Prostate gland (tissue), 2 donors: ENCODE measurements at regions not wholly inside any gene's neighbourhood (a gene's known extent, or its start where the extent isn't known, plus 50 kb on each side); places are given as distances from the start of the nearest gene placed in this dataset.

Source experiments
- DNase-seq: peaks from one replicate; pipeline ENCODE4 v3.0.0-alpha.2; 2019; ENCODE audit warnings: low spot score
- H3K27ac ChIP-seq, 2 donors: fragments of 200-600 bp; sonication (generic); 2 replicates each; pipeline ENCODE4 v1.5.1; 2017 to 2019
- H3K27me3 ChIP-seq: fragments of 200-600 bp; sonication (generic); replicated peaks from 2 replicates; pipeline ENCODE4 v1.5.1; 2019; ENCODE audit not compliant: insufficient read depth
- H3K36me3 ChIP-seq, 2 donors: fragments of 200-600 bp; sonication (generic); 1 replicate in 1 of 2; 2 replicates in 1 of 2; pipeline versions ENCODE4 v1.5.1 to v1.8.1; 2017 to 2019
- H3K4me1 ChIP-seq: fragments of 200-600 bp; sonication (generic); replicated peaks from 2 replicates; pipeline ENCODE4 v1.5.1; 2019
- H3K4me3 ChIP-seq, 2 donors: fragments of 200-600 bp; sonication (generic); 2 replicates each; pipeline ENCODE4 v1.5.1; 2017 to 2019
- H3K9me3 ChIP-seq: fragments of 200-600 bp; sonication (generic); 2 replicates; pipeline ENCODE4 v1.5.1; 2017
- POLR2A ChIP-seq: fragments of 450-650 bp; IDR thresholded peaks from one replicate; pipeline ENCODE4 v1.6.1; 2016; ENCODE audit warnings: antibody characterized with exemption, mild to moderate bottlenecking
- POLR2AphosphoS5 ChIP-seq: sonication (generic); formaldehyde crosslinking; IDR thresholded peaks from one replicate; pipeline ENCODE4 v1.6.1; 2017; ENCODE audit warnings: antibody characterized with exemption
- WGBS: methylation state at CpG from one replicate; pipeline ENCODE4 v1.1.5; 2018; 5-methylcytosine and 5-hydroxymethylcytosine counted together
- intact Hi-C: fragments of 100-400 bp; cut with DNase I; formaldehyde crosslinking; loops from one replicate; pipeline ENCODE4 v1.14.2; 2022
- TF ChIP-seq, protein P1 (sequence below), 4 experiments: fragments of 200-600 bp in 2 of 4; fragments of 450-650 bp in 2 of 4; sonication (generic) in 2 of 4; IDR thresholded peaks; 1 replicate in 3 of 4; 2 replicates in 1 of 4; pipeline ENCODE4 v1.5.1; 2016 to 2019; ENCODE audit warnings: antibody characterized with exemption in 4 of 4, mild to moderate bottlenecking in 2 of 4, moderate library complexity in 2 of 4

DNA sequence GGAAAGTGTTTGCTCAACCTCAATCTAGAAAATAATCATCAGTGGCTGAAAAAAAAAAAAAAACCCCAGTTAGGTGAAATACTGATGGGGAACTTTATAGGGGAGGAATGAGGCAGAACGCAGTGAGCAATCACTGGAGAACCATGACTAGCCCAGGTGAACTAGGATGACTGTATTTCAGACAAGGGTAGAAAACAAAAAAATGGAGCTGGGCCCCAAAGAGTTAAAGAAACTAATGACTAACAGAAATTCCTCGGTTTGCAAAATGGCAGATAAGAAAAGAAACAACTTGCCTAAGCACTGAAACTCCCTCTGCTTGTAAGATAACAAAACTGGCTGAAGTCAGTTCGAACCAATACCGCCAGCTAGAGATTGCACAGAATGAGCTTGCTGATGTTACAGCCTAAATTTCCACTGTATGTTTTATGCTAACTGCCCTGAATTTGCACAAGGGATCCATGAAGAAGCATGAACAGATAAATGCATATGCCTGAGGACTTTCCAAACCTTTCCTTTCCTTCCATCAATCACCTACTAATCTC, 245.9 kb downstream of the METTL4 start:
- H3K27ac ChIP-seq: no peak overlapping the region
- DNase-seq: no peak
- no peaks in the 10 kb centered on the region for H3K36me3 ChIP-seq
- no peak overlapping the region for H3K4me3 ChIP-seq
- H3K9me3 ChIP-seq: no peaks in the 10 kb centered on the region
- 59% methylated on average over 4 of the region's 4 CpGs for WGBS
- H3K4me1 ChIP-seq: no peaks in the 10 kb centered on the region
- intact Hi-C loops: no loop called here
- TF ChIP-seq POLR2AphosphoS5: no peak
- TF ChIP-seq, protein P1, sequence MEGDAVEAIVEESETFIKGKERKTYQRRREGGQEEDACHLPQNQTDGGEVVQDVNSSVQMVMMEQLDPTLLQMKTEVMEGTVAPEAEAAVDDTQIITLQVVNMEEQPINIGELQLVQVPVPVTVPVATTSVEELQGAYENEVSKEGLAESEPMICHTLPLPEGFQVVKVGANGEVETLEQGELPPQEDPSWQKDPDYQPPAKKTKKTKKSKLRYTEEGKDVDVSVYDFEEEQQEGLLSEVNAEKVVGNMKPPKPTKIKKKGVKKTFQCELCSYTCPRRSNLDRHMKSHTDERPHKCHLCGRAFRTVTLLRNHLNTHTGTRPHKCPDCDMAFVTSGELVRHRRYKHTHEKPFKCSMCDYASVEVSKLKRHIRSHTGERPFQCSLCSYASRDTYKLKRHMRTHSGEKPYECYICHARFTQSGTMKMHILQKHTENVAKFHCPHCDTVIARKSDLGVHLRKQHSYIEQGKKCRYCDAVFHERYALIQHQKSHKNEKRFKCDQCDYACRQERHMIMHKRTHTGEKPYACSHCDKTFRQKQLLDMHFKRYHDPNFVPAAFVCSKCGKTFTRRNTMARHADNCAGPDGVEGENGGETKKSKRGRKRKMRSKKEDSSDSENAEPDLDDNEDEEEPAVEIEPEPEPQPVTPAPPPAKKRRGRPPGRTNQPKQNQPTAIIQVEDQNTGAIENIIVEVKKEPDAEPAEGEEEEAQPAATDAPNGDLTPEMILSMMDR (IDR thresholded peaks at IDR 0.05): no peak
- TF ChIP-seq POLR2A: no peak
- no peaks in the 10 kb centered on the region for H3K27me3 ChIP-seq

DNA sequence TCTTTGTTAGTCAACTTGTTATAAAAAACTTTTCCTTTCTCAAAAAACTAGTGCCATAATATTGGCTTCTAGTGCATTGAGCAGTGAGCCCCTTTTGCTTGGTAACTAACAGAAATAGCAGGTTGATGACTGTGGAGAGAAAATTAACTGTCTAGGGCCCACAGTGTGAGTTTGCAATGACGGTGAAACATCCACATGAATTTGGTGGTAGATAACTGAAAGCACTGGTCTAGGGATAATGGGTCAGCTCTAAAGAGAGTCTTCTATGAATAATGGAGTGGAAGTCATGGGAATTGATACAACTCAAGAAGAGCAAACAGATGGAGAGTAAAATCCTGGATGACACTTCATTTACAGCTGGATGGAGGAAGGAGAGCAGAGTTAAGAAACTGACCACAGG, 245.4 kb downstream of the METTL4 start:
- intact Hi-C loops: no loop called here
- WGBS: 90% methylated on average over 1 of the region's 1 CpG
- Histone ChIP-seq H3K9me3 (no peaks in the 10 kb centered on the region), H3K27ac (no peak overlapping the region), H3K27me3 (no peaks in the 10 kb centered on the region), H3K4me3 (no peak overlapping the region), H3K4me1 (no peaks in the 10 kb centered on the region), H3K36me3 (no peaks in the 10 kb centered on the region)
- no peak for DNase-seq
- TF ChIP-seq POLR2AphosphoS5: no peak
- TF ChIP-seq POLR2A: no peak
- TF ChIP-seq, protein P1 (IDR thresholded peaks at IDR 0.05): no peak

DNA sequence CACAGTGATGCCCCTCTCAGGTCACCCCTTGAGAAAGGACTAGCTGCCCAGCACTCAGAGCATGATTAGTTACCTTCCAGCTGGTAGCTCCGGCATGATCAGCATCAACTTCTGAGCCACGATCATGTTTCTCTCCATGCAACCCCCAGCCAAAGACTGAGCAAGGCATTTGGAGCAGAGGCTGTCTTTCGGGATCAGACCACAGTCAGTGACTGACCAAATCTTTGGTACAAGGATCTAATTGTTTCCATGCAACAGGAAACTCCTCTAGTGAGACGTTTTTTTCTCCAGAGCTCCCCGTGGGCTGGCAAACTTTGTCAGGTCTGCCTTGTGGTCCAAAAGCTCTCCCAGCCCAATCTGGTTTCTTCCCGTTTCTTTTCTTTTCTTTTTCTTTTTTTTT, 244.3 kb downstream of the METTL4 start:
- Histone ChIP-seq H3K27me3 (no peaks in the 10 kb centered on the region), H3K9me3 (no peaks in the 10 kb centered on the region), H3K4me3 (no peak overlapping the region), H3K36me3 (no peaks in the 10 kb centered on the region), H3K4me1 (no peaks in the 10 kb centered on the region), H3K27ac (no peak overlapping the region)
- TF ChIP-seq POLR2AphosphoS5 (no peak), POLR2A (no peak)
- TF ChIP-seq, protein P1 (IDR thresholded peaks at IDR 0.05): no peak
- intact Hi-C loops: no loop called here
- 50% methylated on average over 6 of the region's 6 CpGs for WGBS
- DNase-seq: no peak

DNA sequence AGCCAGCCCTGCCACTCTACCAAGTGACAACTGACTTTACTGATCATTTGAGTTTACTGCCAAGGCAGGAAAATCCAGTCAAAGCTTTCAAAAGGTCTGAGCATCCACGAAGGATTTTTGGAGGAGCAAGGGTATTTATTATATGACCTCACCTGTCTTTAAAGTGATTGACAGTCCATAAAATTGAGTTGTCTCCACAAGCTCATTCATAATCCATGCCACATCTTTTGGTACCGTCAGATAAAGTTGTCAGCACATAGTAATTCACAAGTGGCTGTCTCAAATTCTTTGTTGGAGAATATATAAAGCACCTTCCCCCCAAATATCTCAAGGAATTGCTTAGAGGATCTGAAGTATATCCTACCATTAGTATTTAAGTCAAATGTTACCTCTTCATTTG, 240.5 kb downstream of the METTL4 start:
- WGBS: 34% methylated on average over 2 of the region's 2 CpGs
- TF ChIP-seq, protein P1 (IDR thresholded peaks at IDR 0.05): no peak
- no peak for TF ChIP-seq POLR2A
- no peak for TF ChIP-seq POLR2AphosphoS5

DNA sequence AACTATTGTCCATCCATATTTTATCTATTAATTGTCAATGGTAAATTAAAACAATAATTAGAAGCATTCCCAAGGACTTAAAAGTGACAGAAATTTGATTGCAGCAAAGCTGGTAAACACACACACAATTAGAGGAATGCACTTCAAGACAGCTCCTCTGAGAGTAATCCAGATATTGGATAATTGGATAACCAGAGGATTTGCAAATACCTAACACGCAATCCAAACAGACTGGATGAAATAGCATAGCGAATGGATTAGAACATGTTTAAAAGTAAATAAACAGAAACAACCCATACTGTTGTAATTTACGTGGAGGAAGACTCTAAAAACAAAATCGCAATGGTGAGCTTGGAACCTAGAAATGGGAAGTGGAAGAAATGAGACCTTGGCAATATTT, 239.8 kb downstream of the METTL4 start:
- no peak for DNase-seq
- Histone ChIP-seq H3K4me1 (no peaks in the 10 kb centered on the region), H3K9me3 (no peaks in the 10 kb centered on the region), H3K27me3 (no peaks in the 10 kb centered on the region), H3K4me3 (no peak overlapping the region), H3K36me3 (no peaks in the 10 kb centered on the region), H3K27ac (no peak overlapping the region)
- intact Hi-C loops: no loop called here
- TF ChIP-seq POLR2A (no peak), POLR2AphosphoS5 (no peak)
- TF ChIP-seq, protein P1 (IDR thresholded peaks at IDR 0.05): no peak
- WGBS: 76% methylated on average over 4 of the region's 4 CpGs

More for the DNA sequence above, 240.5 kb downstream of the METTL4 start:
- no peak for DNase-seq
- Histone ChIP-seq H3K4me1 (no peaks in the 10 kb centered on the region), H3K4me3 (no peak overlapping the region), H3K36me3 (no peaks in the 10 kb centered on the region), H3K9me3 (no peaks in the 10 kb centered on the region), H3K27ac (no peak overlapping the region), H3K27me3 (no peaks in the 10 kb centered on the region)
- intact Hi-C loops: no loop called here
